ENCODE measurements at regions not wholly inside any gene's neighbourhood (a gene's known extent, or its start where the extent isn't known, plus 50 kb on each side); places are given as distances from the start of the nearest gene placed in this dataset.
A peak's percentile ranks its signal among the peaks of the same experiment; 100 is the strongest.

DNA sequence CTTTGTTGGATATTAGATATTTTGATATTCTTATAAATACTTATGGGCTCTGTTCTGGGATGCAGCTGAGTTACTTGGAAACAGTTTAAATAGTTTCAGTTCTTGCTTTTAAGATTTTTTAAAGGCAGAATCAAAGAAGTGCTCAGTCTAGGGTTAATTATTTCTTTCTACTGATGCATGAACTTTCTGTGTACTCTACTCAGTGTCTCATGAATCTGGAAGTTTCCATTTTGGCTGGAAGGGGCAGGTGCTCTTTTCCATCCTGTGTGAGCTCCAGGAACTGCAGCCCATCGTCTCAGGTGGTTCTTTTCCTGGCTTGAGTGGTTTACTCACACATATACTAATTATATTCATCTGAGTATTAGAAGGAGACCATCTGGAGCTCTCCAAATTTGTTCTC is 61.1 kb upstream of the CPHXL start:
- H3K27ac ChIP-seq (ENCODE audit: low read length in 2 of 2): no peak overlapping the region
- no CpG with 5 or more reads among the region's 1 CpG for WGBS (ENCODE audit: insufficient coverage)
- Mint-ChIP-seq H3K9me3 (ENCODE audit: insufficient read depth) (no peaks in the 10 kb centered on the region), H3K4me3 (no peak overlapping the region), H3K27me3 (peaks cover 44% of the 10 kb centered on the region), H3K27ac (no peak overlapping the region), H3K4me1 (no peaks in the 10 kb centered on the region)
- H3K36me3 ChIP-seq (replicated peaks in 1 of 2; ENCODE audit: control extremely low read depth in 1 of 2, control insufficient read depth in 1 of 2, extremely low read depth in 1 of 2, insufficient read depth in 2 of 2, low read length in 1 of 2): no peaks in the 10 kb centered on the region
- H3K27me3 ChIP-seq (replicated peaks in 1 of 4; ENCODE audit: control extremely low read depth in 1 of 4, control insufficient read depth in 3 of 4, insufficient read depth in 4 of 4, low read length in 3 of 4): peaks cover 0 to 20% (median 5%) of the 10 kb centered on the region in 4 experiments
- no peak for DNase-seq
- H3K9me3 ChIP-seq (ENCODE audit: control extremely low read depth in 1 of 3, control insufficient read depth in 2 of 3, insufficient read depth in 1 of 3, low read length in 2 of 3): no peaks in the 10 kb centered on the region
- ATAC-seq (ENCODE audit: low read depth): no peak
- intact Hi-C loops (cut with micrococcal nuclease): no loop called here
- ChIA-PET POLR2A (no interaction called here), CTCF (interaction anchor here (0.6 to 2.3 kb wide), 9 partner anchors 9 to 1386 kb away, joined by 3 to 18 read pairs (median 4); partner anchors contain the start of gene CTRB1)
- H2AFZ ChIP-seq (ENCODE audit: insufficient read depth, low read depth, low read length, poor library complexity, severe bottlenecking): no peak overlapping the region
- H3K4me1 ChIP-seq (ENCODE audit: control insufficient read depth in 2 of 2, insufficient read depth in 2 of 2, low read length in 2 of 2): no peaks in the 10 kb centered on the region
- H4K20me1 ChIP-seq (ENCODE audit: control insufficient read depth, insufficient read depth, low read length, poor library complexity, severe bottlenecking): no peaks in the 10 kb centered on the region
- no peak overlapping the region for H3K4me2 ChIP-seq (replicated peaks; ENCODE audit: low read depth, low read length, poor library complexity, severe bottlenecking)
- H3K9ac ChIP-seq (ENCODE audit: low read length): no peak overlapping the region
- no peak overlapping the region for H3K4me3 ChIP-seq (ENCODE audit: control extremely low read depth in 1 of 5, extremely low read depth in 1 of 5, insufficient read depth in 1 of 5, low read depth in 2 of 5, low read length in 4 of 5)
- TF ChIP-seq CTCF (IDR thresholded peaks at IDR 0.05) (no peak), EZH2 (IDR thresholded peaks at IDR 0.05; ENCODE audit: borderline replicate concordance, insufficient read depth, low read depth, low read length, poor library complexity, severe bottlenecking) (no peak)
- no peaks in the 10 kb centered on the region for H3K79me2 ChIP-seq (ENCODE audit: control insufficient read depth, insufficient read depth, low read length)

DNA sequence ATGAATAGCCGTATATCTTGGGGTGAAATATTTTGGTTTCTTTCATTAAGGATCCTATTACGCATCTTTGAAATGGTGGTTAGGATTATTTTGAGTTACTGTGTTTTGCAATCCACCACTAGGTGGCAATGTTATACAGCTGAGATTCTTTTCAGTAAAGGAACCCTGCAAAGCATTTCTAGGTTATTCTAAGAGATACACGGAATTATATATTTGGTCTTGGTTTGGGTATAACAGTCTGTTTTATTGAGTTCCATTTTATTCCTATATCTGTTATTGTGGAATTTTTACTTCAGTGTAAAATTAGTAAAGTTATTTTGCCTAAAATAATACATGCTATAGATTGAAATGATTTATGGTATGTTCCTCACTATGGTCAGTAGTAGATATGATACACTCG is 62.9 kb upstream of the CPHXL start:
- Histone ChIP-seq H3K4me3 (ENCODE audit: control extremely low read depth in 1 of 5, extremely low read depth in 1 of 5, insufficient read depth in 1 of 5, low read depth in 2 of 5, low read length in 4 of 5) (no peak overlapping the region), H3K4me1 (ENCODE audit: control insufficient read depth in 2 of 2, insufficient read depth in 2 of 2, low read length in 2 of 2) (no peaks in the 10 kb centered on the region), H3K4me2 (replicated peaks; ENCODE audit: low read depth, low read length, poor library complexity, severe bottlenecking) (no peak overlapping the region), H3K36me3 (replicated peaks in 1 of 2; ENCODE audit: control extremely low read depth in 1 of 2, control insufficient read depth in 1 of 2, extremely low read depth in 1 of 2, insufficient read depth in 2 of 2, low read length in 1 of 2) (no peaks in the 10 kb centered on the region), H3K9ac (ENCODE audit: low read length) (no peak overlapping the region), H4K20me1 (ENCODE audit: control insufficient read depth, insufficient read depth, low read length, poor library complexity, severe bottlenecking) (no peaks in the 10 kb centered on the region), H3K27ac (ENCODE audit: low read length in 2 of 2) (no peak overlapping the region), H3K9me3 (ENCODE audit: control extremely low read depth in 1 of 3, control insufficient read depth in 2 of 3, insufficient read depth in 1 of 3, low read length in 2 of 3) (no peaks in the 10 kb centered on the region), H2AFZ (ENCODE audit: insufficient read depth, low read depth, low read length, poor library complexity, severe bottlenecking) (no peak overlapping the region), H3K27me3 (replicated peaks in 1 of 4; ENCODE audit: control extremely low read depth in 1 of 4, control insufficient read depth in 3 of 4, insufficient read depth in 4 of 4, low read length in 3 of 4) (peaks cover 0 to 15% (median 3%) of the 10 kb centered on the region in 4 experiments), H3K79me2 (ENCODE audit: control insufficient read depth, insufficient read depth, low read length) (no peaks in the 10 kb centered on the region)
- no peaks in the 10 kb centered on the region for H3K4me1 Mint-ChIP-seq
- intact Hi-C loops (cut with micrococcal nuclease): no loop called here
- no peak overlapping the region for H3K4me3 Mint-ChIP-seq
- ChIA-PET CTCF (interaction anchor here (1.0 to 1.5 kb wide), 2 partner anchors 9 to 1382 kb away, joined by 4 to 21 read pairs; no protein-coding TSS in a partner anchor), POLR2A (no interaction called here)
- H3K27ac Mint-ChIP-seq: no peak overlapping the region
- ATAC-seq (ENCODE audit: low read depth) (no peak), DNase-seq (peak; percentile 60)
- no peaks in the 10 kb centered on the region for H3K9me3 Mint-ChIP-seq (ENCODE audit: insufficient read depth)
- H3K27me3 Mint-ChIP-seq: peaks cover 31% of the 10 kb centered on the region
- WGBS (ENCODE audit: insufficient coverage): no CpG with 5 or more reads among the region's 4 CpGs
- TF ChIP-seq CTCF (IDR thresholded peaks at IDR 0.05) (peak; percentile 94), EZH2 (IDR thresholded peaks at IDR 0.05; ENCODE audit: borderline replicate concordance, insufficient read depth, low read depth, low read length, poor library complexity, severe bottlenecking) (no peak)

Data from B cell (primary cell).